Body of pancreas (tissue), 4 donors: ENCODE measurements at regions not wholly inside any gene's neighbourhood (a gene's known extent, or its start where the extent isn't known, plus 50 kb on each side); places are given as distances from the start of the nearest gene placed in this dataset.

Experiments
- CTCF ChIP-seq, 7 experiments: fragments of 450-650 bp in 4 of 7; fragments of 200-600 bp in 3 of 7; sonication (generic) in 3 of 7; IDR thresholded peaks; one replicate each; pipeline ENCODE4 v1.5.1; 2016 to 2019; ENCODE audit warnings: antibody characterized with exemption in 7 of 7
- POLR2A ChIP-seq, 3 donors: fragments of 450-650 bp; IDR thresholded peaks; one replicate each; pipeline ENCODE4 v1.6.1; 2016; ENCODE audit warnings: antibody characterized with exemption in 3 of 3, mild to moderate bottlenecking in 2 of 3

DNA sequence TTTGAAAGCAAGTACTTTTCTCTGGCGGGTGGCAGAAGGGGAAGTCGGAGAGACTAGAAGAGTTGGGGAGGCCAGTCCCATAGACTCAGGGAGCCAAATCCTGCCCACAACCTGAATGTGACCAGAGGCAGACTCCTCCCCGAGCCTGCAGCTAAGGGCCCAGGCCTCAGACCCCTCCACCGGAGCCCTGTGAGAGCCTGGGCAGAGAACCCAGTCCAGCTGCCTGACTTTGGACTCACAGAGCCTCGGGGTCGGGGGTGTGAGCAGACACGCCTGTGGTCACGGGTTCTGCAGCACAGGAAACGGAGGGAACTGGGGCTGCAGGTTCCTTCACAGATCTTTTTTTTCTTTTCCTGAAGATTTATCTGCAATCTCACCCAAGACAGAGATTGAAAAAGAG lies 312.3 kb downstream of the CTTN start:
- TF ChIP-seq CTCF (IDR thresholded peaks at IDR 0.05) (no peak), POLR2A (IDR thresholded peaks at IDR 0.05) (no peak)
